ENCODE measurements at regions not wholly inside any gene's neighbourhood (a gene's known extent, or its start where the extent isn't known, plus 50 kb on each side); places are given as distances from the start of the nearest gene placed in this dataset.

DNA sequence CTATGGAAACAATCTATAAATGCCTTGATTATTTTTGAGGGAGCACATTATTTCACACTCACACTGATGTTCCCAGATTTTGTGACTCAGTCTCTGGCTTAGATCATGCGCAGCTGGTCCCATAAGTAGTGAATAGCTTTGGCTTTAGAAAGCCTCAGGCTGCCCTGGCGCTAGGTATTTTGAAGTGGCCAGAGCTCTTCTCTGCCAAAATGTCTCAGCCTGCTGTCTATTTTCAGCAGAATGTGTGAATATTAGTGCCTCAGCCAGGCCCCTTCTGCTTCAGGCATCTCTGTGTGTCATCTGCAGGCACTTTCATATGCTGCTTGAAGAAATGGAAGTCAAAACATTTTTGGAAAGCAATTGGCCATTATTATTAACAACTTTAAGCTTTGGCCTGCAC is 931.0 kb upstream of the INTU start:
- H3K4me2 ChIP-seq (ENCODE audit: insufficient read depth, low read length): no peak overlapping the region
- H3K36me3 ChIP-seq (ENCODE audit: insufficient read depth, low read length): no peaks in the 10 kb centered on the region
- H3K4me3 ChIP-seq (ENCODE audit: low read depth in 1 of 2, low read length in 2 of 2): no peak overlapping the region
- H3K27ac ChIP-seq (ENCODE audit: low read length): no peak overlapping the region
- ATAC-seq (ENCODE audit: insufficient read depth, low read depth) (no peak), DNase-seq (no peak)
- no peaks in the 10 kb centered on the region for H3K4me1 ChIP-seq (ENCODE audit: insufficient read depth, low read length)
- no peaks in the 10 kb centered on the region for H4K20me1 ChIP-seq (ENCODE audit: insufficient read depth, low read length)
- no peaks in the 10 kb centered on the region for H3K27me3 ChIP-seq (ENCODE audit: insufficient read depth, low read length, poor library complexity)
- H3K9ac ChIP-seq (ENCODE audit: low read depth, low read length): no peak overlapping the region
- no peak overlapping the region for H2AFZ ChIP-seq (ENCODE audit: low read depth, low read length)
- H3K9me3 ChIP-seq (ENCODE audit: insufficient read depth, low read length, severe bottlenecking): no peaks in the 10 kb centered on the region
- TF ChIP-seq, protein P1, sequence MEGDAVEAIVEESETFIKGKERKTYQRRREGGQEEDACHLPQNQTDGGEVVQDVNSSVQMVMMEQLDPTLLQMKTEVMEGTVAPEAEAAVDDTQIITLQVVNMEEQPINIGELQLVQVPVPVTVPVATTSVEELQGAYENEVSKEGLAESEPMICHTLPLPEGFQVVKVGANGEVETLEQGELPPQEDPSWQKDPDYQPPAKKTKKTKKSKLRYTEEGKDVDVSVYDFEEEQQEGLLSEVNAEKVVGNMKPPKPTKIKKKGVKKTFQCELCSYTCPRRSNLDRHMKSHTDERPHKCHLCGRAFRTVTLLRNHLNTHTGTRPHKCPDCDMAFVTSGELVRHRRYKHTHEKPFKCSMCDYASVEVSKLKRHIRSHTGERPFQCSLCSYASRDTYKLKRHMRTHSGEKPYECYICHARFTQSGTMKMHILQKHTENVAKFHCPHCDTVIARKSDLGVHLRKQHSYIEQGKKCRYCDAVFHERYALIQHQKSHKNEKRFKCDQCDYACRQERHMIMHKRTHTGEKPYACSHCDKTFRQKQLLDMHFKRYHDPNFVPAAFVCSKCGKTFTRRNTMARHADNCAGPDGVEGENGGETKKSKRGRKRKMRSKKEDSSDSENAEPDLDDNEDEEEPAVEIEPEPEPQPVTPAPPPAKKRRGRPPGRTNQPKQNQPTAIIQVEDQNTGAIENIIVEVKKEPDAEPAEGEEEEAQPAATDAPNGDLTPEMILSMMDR (IDR thresholded peaks at IDR 0.05; ENCODE audit: borderline replicate concordance, extremely low read depth, low read length, poor library complexity, severe bottlenecking): no peak
- no peak for TF ChIP-seq EZH2 (IDR thresholded peaks at IDR 0.05; ENCODE audit: borderline replicate concordance, low read depth, low read length, severe bottlenecking)
- H3K79me2 ChIP-seq (ENCODE audit: insufficient read depth, low read length): no peaks in the 10 kb centered on the region

DNA sequence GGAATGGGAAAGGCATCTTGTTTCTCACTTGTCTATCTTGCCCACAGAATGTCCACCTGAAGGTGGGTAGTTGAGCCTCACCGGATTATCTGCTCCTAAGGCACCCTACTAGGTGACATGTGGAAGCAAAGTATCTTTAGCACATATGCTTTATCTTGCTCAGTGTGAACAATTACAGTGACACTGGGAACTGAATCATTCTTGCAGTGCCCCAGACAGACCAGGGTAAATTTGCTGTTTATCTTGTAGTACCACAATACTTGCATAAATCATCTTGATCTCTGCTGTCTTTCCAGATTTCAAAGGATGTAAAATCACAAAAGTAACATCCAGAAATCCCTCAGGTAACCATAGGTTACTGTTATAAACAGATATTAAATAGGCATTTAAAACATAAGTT is 930.0 kb upstream of the INTU start:
- Histone ChIP-seq H3K9ac (ENCODE audit: low read depth, low read length) (no peak overlapping the region), H3K4me2 (ENCODE audit: insufficient read depth, low read length) (no peak overlapping the region), H3K4me3 (ENCODE audit: low read depth in 1 of 2, low read length in 2 of 2) (no peak overlapping the region), H3K36me3 (ENCODE audit: insufficient read depth, low read length) (no peaks in the 10 kb centered on the region), H3K4me1 (ENCODE audit: insufficient read depth, low read length) (no peaks in the 10 kb centered on the region), H3K9me3 (ENCODE audit: insufficient read depth, low read length, severe bottlenecking) (no peaks in the 10 kb centered on the region), H4K20me1 (ENCODE audit: insufficient read depth, low read length) (no peaks in the 10 kb centered on the region), H3K27me3 (ENCODE audit: insufficient read depth, low read length, poor library complexity) (no peaks in the 10 kb centered on the region), H3K79me2 (ENCODE audit: insufficient read depth, low read length) (no peaks in the 10 kb centered on the region), H2AFZ (ENCODE audit: low read depth, low read length) (no peak overlapping the region), H3K27ac (ENCODE audit: low read length) (no peak overlapping the region)
- TF ChIP-seq EZH2 (IDR thresholded peaks at IDR 0.05; ENCODE audit: borderline replicate concordance, low read depth, low read length, severe bottlenecking): no peak
- TF ChIP-seq, protein P1 (IDR thresholded peaks at IDR 0.05; ENCODE audit: borderline replicate concordance, extremely low read depth, low read length, poor library complexity, severe bottlenecking): no peak
- ATAC-seq (ENCODE audit: insufficient read depth, low read depth): no peak
- DNase-seq: no peak

GRCh38 chr4:126705266-126705665 is 927.5 kb upstream of the INTU start:
- Histone ChIP-seq H3K27me3 (ENCODE audit: insufficient read depth, low read length, poor library complexity) (no peaks in the 10 kb centered on the region), H4K20me1 (ENCODE audit: insufficient read depth, low read length) (no peaks in the 10 kb centered on the region), H3K79me2 (ENCODE audit: insufficient read depth, low read length) (no peaks in the 10 kb centered on the region), H3K4me1 (ENCODE audit: insufficient read depth, low read length) (no peaks in the 10 kb centered on the region), H3K9ac (ENCODE audit: low read depth, low read length) (no peak overlapping the region), H3K36me3 (ENCODE audit: insufficient read depth, low read length) (no peaks in the 10 kb centered on the region), H3K27ac (ENCODE audit: low read length) (no peak overlapping the region), H3K4me3 (ENCODE audit: low read depth in 1 of 2, low read length in 2 of 2) (no peak overlapping the region), H3K4me2 (ENCODE audit: insufficient read depth, low read length) (no peak overlapping the region), H2AFZ (ENCODE audit: low read depth, low read length) (no peak overlapping the region), H3K9me3 (ENCODE audit: insufficient read depth, low read length, severe bottlenecking) (no peaks in the 10 kb centered on the region)
- no peak for ATAC-seq (ENCODE audit: insufficient read depth, low read depth)
- TF ChIP-seq, protein P1 (IDR thresholded peaks at IDR 0.05; ENCODE audit: borderline replicate concordance, extremely low read depth, low read length, poor library complexity, severe bottlenecking): no peak
- TF ChIP-seq EZH2 (IDR thresholded peaks at IDR 0.05; ENCODE audit: borderline replicate concordance, low read depth, low read length, severe bottlenecking): no peak
- no peak for DNase-seq

DNA sequence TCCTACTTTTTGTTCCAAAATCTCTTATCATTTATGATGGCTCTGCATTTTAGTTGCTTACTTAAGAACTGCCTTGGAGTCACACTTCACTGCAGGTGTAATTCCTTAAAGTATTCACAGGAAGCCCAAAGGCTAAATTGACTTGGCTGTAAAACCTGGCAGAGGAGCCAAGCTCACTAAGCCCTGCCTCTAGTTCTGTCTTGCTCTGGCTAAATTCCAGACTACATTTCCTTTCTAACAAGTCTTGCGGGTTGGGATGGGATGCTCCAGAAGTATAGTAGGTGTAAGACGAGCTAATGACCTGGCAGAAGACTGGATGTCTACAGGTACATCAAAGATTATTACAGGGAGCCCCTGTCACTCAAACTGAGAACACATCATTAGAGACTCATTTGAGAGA is 924.0 kb upstream of the INTU start:
- no peak overlapping the region for H3K27ac ChIP-seq (ENCODE audit: low read length)
- ATAC-seq (ENCODE audit: insufficient read depth, low read depth) (no peak), DNase-seq (no peak)
- no peaks in the 10 kb centered on the region for H3K27me3 ChIP-seq (ENCODE audit: insufficient read depth, low read length, poor library complexity)
- no peaks in the 10 kb centered on the region for H3K36me3 ChIP-seq (ENCODE audit: insufficient read depth, low read length)
- no peaks in the 10 kb centered on the region for H4K20me1 ChIP-seq (ENCODE audit: insufficient read depth, low read length)
- no peak overlapping the region for H2AFZ ChIP-seq (ENCODE audit: low read depth, low read length)
- no peak overlapping the region for H3K9ac ChIP-seq (ENCODE audit: low read depth, low read length)
- no peaks in the 10 kb centered on the region for H3K9me3 ChIP-seq (ENCODE audit: insufficient read depth, low read length, severe bottlenecking)
- TF ChIP-seq, protein P1 (IDR thresholded peaks at IDR 0.05; ENCODE audit: borderline replicate concordance, extremely low read depth, low read length, poor library complexity, severe bottlenecking): no peak
- TF ChIP-seq EZH2 (IDR thresholded peaks at IDR 0.05; ENCODE audit: borderline replicate concordance, low read depth, low read length, severe bottlenecking): no peak
- H3K79me2 ChIP-seq (ENCODE audit: insufficient read depth, low read length): no peaks in the 10 kb centered on the region
- no peak overlapping the region for H3K4me2 ChIP-seq (ENCODE audit: insufficient read depth, low read length)
- H3K4me1 ChIP-seq (ENCODE audit: insufficient read depth, low read length): no peaks in the 10 kb centered on the region
- H3K4me3 ChIP-seq (ENCODE audit: low read depth in 1 of 2, low read length in 2 of 2): no peak overlapping the region
